BLaER1 treated with 17β-estradiol and CSF1 and Interleukin-3, amounts not matched to agents 10 nM and 100 nM (cell line): ENCODE measurements at regions not wholly inside any gene's neighbourhood (a gene's known extent, or its start where the extent isn't known, plus 50 kb on each side); places are given as distances from the start of the nearest gene placed in this dataset.
A peak's percentile ranks its signal among the peaks of the same experiment; 100 is the strongest.

ENCODE experiments used
- H3K27ac ChIP-seq, 11 experiments: shearing (Covaris generic); formaldehyde crosslinking; 2 replicates each; pipeline ENCODE4 v1.8.1; 2022
- H3K27me3 ChIP-seq, 11 experiments: shearing (Covaris generic); formaldehyde crosslinking; 2 replicates each; pipeline ENCODE4 v1.8.1; 2022
- H3K36me3 ChIP-seq, 11 experiments: shearing (Covaris generic); formaldehyde crosslinking; 2 replicates each; pipeline ENCODE4 v1.8.1; 2022
- H3K4me1 ChIP-seq, 10 experiments: shearing (Covaris generic); formaldehyde crosslinking; 2 replicates each; pipeline ENCODE4 v1.8.1; 2022
- H3K4me2 ChIP-seq, 11 experiments: shearing (Covaris generic); formaldehyde crosslinking; 2 replicates each; pipeline ENCODE4 v1.8.1; 2022
- H3K4me3 ChIP-seq, 10 experiments: shearing (Covaris generic); formaldehyde crosslinking; 2 replicates each; pipeline ENCODE4 v1.8.1; 2022
- H3K9ac ChIP-seq, 11 experiments: shearing (Covaris generic); formaldehyde crosslinking; 2 replicates each; pipeline ENCODE4 v1.8.1; 2022
- H3K9me3 ChIP-seq, 11 experiments: shearing (Covaris generic); formaldehyde crosslinking; replicated peaks in 1 of 11; 2 replicates each; pipeline ENCODE4 v1.8.1; 2022
- H4K20me1 ChIP-seq, 11 experiments: shearing (Covaris generic); formaldehyde crosslinking; 2 replicates each; pipeline ENCODE4 v1.8.1; 2022
- Cebpa-rat ChIP-seq, 11 experiments: shearing (Covaris generic); IDR thresholded peaks; 2 replicates each; pipeline ENCODE4 v1.8.1; 2022

GRCh38 chr2:204122425-204122824 lies 185.9 kb downstream of the ICOS start:
- H3K27me3 ChIP-seq: no peaks in the 10 kb centered on the region

GRCh38 chr2:204124140-204124750 lies 187.7 kb downstream of the ICOS start:
- H3K27me3 ChIP-seq: no peaks in the 10 kb centered on the region
- no peaks in the 10 kb centered on the region for H3K9me3 ChIP-seq
- no peak overlapping the region for H3K4me3 ChIP-seq
- TF ChIP-seq Cebpa-rat (IDR thresholded peaks at IDR 0.05): no peak
- H3K9ac ChIP-seq: no peak overlapping the region
- no peak overlapping the region for H3K4me2 ChIP-seq
- peaks cover 0 to 8% (median 3%) of the 10 kb centered on the region in 10 experiments; a peak in 7 of 20 replicates for H3K4me1 ChIP-seq
- H3K27ac ChIP-seq: no peak overlapping the region
- no peaks in the 10 kb centered on the region for H3K36me3 ChIP-seq
- no peaks in the 10 kb centered on the region for H4K20me1 ChIP-seq

More at GRCh38 chr2:204122425-204122824, 185.9 kb downstream of the ICOS start:
- peaks cover 0 to 8% (median 3%) of the 10 kb centered on the region in 10 experiments; a peak in 7 of 20 replicates for H3K4me1 ChIP-seq
- no peak overlapping the region for H3K4me3 ChIP-seq
- H4K20me1 ChIP-seq: no peaks in the 10 kb centered on the region
- H3K27ac ChIP-seq: no peak overlapping the region
- peaks cover 0 to 9% (median 0%) of the 10 kb centered on the region in 11 experiments; a peak in 2 of 22 replicates for H3K9me3 ChIP-seq
- no peak overlapping the region for H3K9ac ChIP-seq
- no peaks in the 10 kb centered on the region for H3K36me3 ChIP-seq
- peak overlapping the region in 3 of 11 experiments; percentile 26 to 46 (median 31); a peak in 4 of 22 replicates for H3K4me2 ChIP-seq
- no peak for TF ChIP-seq Cebpa-rat (IDR thresholded peaks at IDR 0.05)

GRCh38 chr2:204126705-204127104 lies 190.1 kb downstream of the ICOS start:
- no peak overlapping the region for H3K27ac ChIP-seq
- no peaks in the 10 kb centered on the region for H4K20me1 ChIP-seq
- no peak for TF ChIP-seq Cebpa-rat (IDR thresholded peaks at IDR 0.05)
- peaks cover 3 to 20% (median 12%) of the 10 kb centered on the region in 10 experiments for H3K4me1 ChIP-seq
- no peaks in the 10 kb centered on the region for H3K9me3 ChIP-seq
- H3K27me3 ChIP-seq: no peaks in the 10 kb centered on the region
- H3K36me3 ChIP-seq: no peaks in the 10 kb centered on the region
- no peak overlapping the region for H3K9ac ChIP-seq
- H3K4me3 ChIP-seq: no peak overlapping the region
- H3K4me2 ChIP-seq: no peak overlapping the region

GRCh38 chr2:204127238-204127637 lies 190.7 kb downstream of the ICOS start:
- H3K27me3 ChIP-seq: no peaks in the 10 kb centered on the region
- H3K4me1 ChIP-seq: peaks cover 7 to 25% (median 17%) of the 10 kb centered on the region in 10 experiments
- H3K9ac ChIP-seq: no peak overlapping the region
- no peak overlapping the region for H3K27ac ChIP-seq
- no peak overlapping the region for H3K4me3 ChIP-seq
- H3K36me3 ChIP-seq: no peaks in the 10 kb centered on the region
- no peaks in the 10 kb centered on the region for H4K20me1 ChIP-seq
- H3K9me3 ChIP-seq: no peaks in the 10 kb centered on the region
- no peak overlapping the region for H3K4me2 ChIP-seq
- no peak for TF ChIP-seq Cebpa-rat (IDR thresholded peaks at IDR 0.05)

- no peak for TF ChIP-seq Cebpa-rat (IDR thresholded peaks at IDR 0.05)
- peaks cover 12 to 32% (median 20%) of the 10 kb centered on the region in 10 experiments for H3K4me1 ChIP-seq
Observed at GRCh38 chr2:204129591-204130294, 193.2 kb downstream of the ICOS start.

GRCh38 chr2:204131621-204132020 lies 195.1 kb downstream of the ICOS start:
- peaks cover 0 to 4% (median 0%) of the 10 kb centered on the region in 11 experiments; a peak in 1 of 22 replicates for H3K9me3 ChIP-seq
- TF ChIP-seq Cebpa-rat (IDR thresholded peaks at IDR 0.05): no peak
- H3K4me2 ChIP-seq: peak overlapping the region; percentile 27 to 69 (median 48); a peak in 19 of 22 replicates
- H3K4me1 ChIP-seq: peaks cover 12 to 44% (median 25%) of the 10 kb centered on the region in 10 experiments
- H3K9ac ChIP-seq: no peak overlapping the region
- no peaks in the 10 kb centered on the region for H4K20me1 ChIP-seq
- no peaks in the 10 kb centered on the region for H3K27me3 ChIP-seq
- H3K4me3 ChIP-seq: no peak overlapping the region
- H3K27ac ChIP-seq: no peak overlapping the region
- H3K36me3 ChIP-seq: no peaks in the 10 kb centered on the region

More at GRCh38 chr2:204129591-204130294, 193.2 kb downstream of the ICOS start:
- Histone ChIP-seq H3K9me3 (no peaks in the 10 kb centered on the region), H3K36me3 (no peaks in the 10 kb centered on the region), H4K20me1 (no peaks in the 10 kb centered on the region), H3K27me3 (no peaks in the 10 kb centered on the region), H3K4me2 (no peak overlapping the region), H3K27ac (no peak overlapping the region), H3K4me3 (no peak overlapping the region), H3K9ac (no peak overlapping the region)

GRCh38 chr2:204133476-204133875 lies 196.9 kb downstream of the ICOS start:
- Histone ChIP-seq H3K27me3 (no peaks in the 10 kb centered on the region), H3K9ac (no peak overlapping the region), H3K36me3 (no peaks in the 10 kb centered on the region), H3K4me3 (no peak overlapping the region), H3K4me1 (peaks cover 12 to 44% (median 25%) of the 10 kb centered on the region in 10 experiments), H3K4me2 (peak overlapping the region in 1 of 11 experiments; percentile 35; a peak in 2 of 22 replicates), H3K9me3 (peaks cover 0 to 8% (median 0%) of the 10 kb centered on the region in 11 experiments; a peak in 1 of 22 replicates), H3K27ac (no peak overlapping the region), H4K20me1 (no peaks in the 10 kb centered on the region)
- TF ChIP-seq Cebpa-rat (IDR thresholded peaks at IDR 0.05): no peak

- H3K4me1 ChIP-seq: peaks cover 12 to 44% (median 25%) of the 10 kb centered on the region in 10 experiments
- H4K20me1 ChIP-seq: no peaks in the 10 kb centered on the region
- no peak for TF ChIP-seq Cebpa-rat (IDR thresholded peaks at IDR 0.05)
- H3K4me2 ChIP-seq: 0 out of 22 replicates have a peak overlapping the region, but pooled peaks of 1 of the 11 experiments have one; percentile 36
- H3K27me3 ChIP-seq: no peaks in the 10 kb centered on the region
- no peak overlapping the region for H3K9ac ChIP-seq
- no peak overlapping the region for H3K4me3 ChIP-seq
- no peaks in the 10 kb centered on the region for H3K36me3 ChIP-seq
- H3K27ac ChIP-seq: no peak overlapping the region
- peaks cover 0 to 8% (median 0%) of the 10 kb centered on the region in 11 experiments; a peak in 1 of 22 replicates for H3K9me3 ChIP-seq
Observed at GRCh38 chr2:204134421-204134820, 197.9 kb downstream of the ICOS start.

GRCh38 chr2:204135752-204136151 lies 199.2 kb downstream of the ICOS start:
- H3K4me3 ChIP-seq: no peak overlapping the region
- H3K9ac ChIP-seq: no peak overlapping the region
- TF ChIP-seq Cebpa-rat (IDR thresholded peaks at IDR 0.05): no peak
- H4K20me1 ChIP-seq: no peaks in the 10 kb centered on the region
- peak overlapping the region in 5 of 11 experiments; percentile 5 to 55 (median 36); a peak in 9 of 22 replicates for H3K4me2 ChIP-seq
- H3K27ac ChIP-seq: no peak overlapping the region
- H3K4me1 ChIP-seq: peaks cover 12 to 41% (median 25%) of the 10 kb centered on the region in 10 experiments
- peaks cover 0 to 8% (median 0%) of the 10 kb centered on the region in 11 experiments; a peak in 1 of 22 replicates for H3K9me3 ChIP-seq
- no peaks in the 10 kb centered on the region for H3K36me3 ChIP-seq
- no peaks in the 10 kb centered on the region for H3K27me3 ChIP-seq
